Mucosa of descending colon (tissue), 3 donors: ENCODE measurements at regions not wholly inside any gene's neighbourhood (a gene's known extent, or its start where the extent isn't known, plus 50 kb on each side); places are given as distances from the start of the nearest gene placed in this dataset.

Experiments used
- ATAC-seq: fragments of 200-7000 bp; cut with Tn5 transposase; one replicate; pipeline ENCODE4 v1.9.1; 2020; ENCODE audit warnings: mild to moderate bottlenecking, moderate library complexity
- DNase-seq, 3 donors: peaks; one replicate each; pipeline ENCODE4 v3.0.0-alpha.2; 2020
- H3K36me3 ChIP-seq: fragments of 200-600 bp; one replicate; pipeline ENCODE4 v1.8.0; 2021; ENCODE audit warnings: low read depth, mild to moderate bottlenecking
- H3K4me1 ChIP-seq: fragments of 200-600 bp; one replicate; pipeline ENCODE4 v1.8.0; 2021; ENCODE audit warnings: low read depth, mild to moderate bottlenecking
- H3K4me3 ChIP-seq: fragments of 200-600 bp; one replicate; pipeline ENCODE4 v1.8.0; 2021; ENCODE audit warnings: mild to moderate bottlenecking
- H3K9me3 ChIP-seq: fragments of 200-600 bp; one replicate; pipeline ENCODE4 v1.8.0; 2021; ENCODE audit warnings: mild to moderate bottlenecking
- intact Hi-C, 2 donors: fragments of 100-400 bp; cut with DNase I in 1 of 2; cut with micrococcal nuclease in 1 of 2; formaldehyde crosslinking; loops; one replicate each; pipeline versions ENCODE4 v1.11.0 to v1.11.1; 2022; cut with DNase I, micrococcal nuclease
- TF ChIP-seq, protein P1 (sequence below): fragments of 200-600 bp; IDR thresholded peaks from one replicate; pipeline ENCODE4 v1.8.0; 2022; ENCODE audit warnings: antibody characterized with exemption, mild to moderate bottlenecking
- donor health status: DM: no; HTN: no; CAD: no; lungs with moderate emphysema.
- donor health status: DM: no; HTN: no; CAD: no.
- donor health status: DM: no; HTN: yes; CAD: no.

DNA sequence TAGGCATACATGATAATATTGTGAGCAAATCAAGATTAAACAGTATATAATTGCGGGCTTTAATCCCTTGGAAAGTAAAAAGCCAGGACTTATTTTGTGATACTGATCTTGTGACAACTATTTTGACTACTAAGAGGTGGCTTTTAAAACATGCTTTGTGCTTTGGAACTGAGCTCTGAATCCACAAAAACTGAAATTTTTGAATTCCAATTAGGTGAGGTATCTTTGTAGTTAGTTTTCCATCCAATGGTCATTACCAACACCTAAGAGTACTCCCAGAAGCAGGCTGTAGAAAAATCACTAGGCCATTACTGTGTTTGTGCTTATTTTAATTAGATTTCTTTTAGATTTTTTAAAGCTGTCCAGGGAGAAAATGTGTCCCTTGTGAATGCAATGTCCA lies 559.5 kb upstream of the WWC1 start:
- ATAC-seq (no peak), DNase-seq (no peak)
- intact Hi-C loops = no loop called here
- no peak overlapping the region for H3K4me3 ChIP-seq
- no peaks in the 10 kb centered on the region for H3K4me1 ChIP-seq
- TF ChIP-seq, protein P1, sequence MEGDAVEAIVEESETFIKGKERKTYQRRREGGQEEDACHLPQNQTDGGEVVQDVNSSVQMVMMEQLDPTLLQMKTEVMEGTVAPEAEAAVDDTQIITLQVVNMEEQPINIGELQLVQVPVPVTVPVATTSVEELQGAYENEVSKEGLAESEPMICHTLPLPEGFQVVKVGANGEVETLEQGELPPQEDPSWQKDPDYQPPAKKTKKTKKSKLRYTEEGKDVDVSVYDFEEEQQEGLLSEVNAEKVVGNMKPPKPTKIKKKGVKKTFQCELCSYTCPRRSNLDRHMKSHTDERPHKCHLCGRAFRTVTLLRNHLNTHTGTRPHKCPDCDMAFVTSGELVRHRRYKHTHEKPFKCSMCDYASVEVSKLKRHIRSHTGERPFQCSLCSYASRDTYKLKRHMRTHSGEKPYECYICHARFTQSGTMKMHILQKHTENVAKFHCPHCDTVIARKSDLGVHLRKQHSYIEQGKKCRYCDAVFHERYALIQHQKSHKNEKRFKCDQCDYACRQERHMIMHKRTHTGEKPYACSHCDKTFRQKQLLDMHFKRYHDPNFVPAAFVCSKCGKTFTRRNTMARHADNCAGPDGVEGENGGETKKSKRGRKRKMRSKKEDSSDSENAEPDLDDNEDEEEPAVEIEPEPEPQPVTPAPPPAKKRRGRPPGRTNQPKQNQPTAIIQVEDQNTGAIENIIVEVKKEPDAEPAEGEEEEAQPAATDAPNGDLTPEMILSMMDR = no peak
- H3K9me3 ChIP-seq = no peaks in the 10 kb centered on the region
- H3K36me3 ChIP-seq = no peaks in the 10 kb centered on the region

DNA sequence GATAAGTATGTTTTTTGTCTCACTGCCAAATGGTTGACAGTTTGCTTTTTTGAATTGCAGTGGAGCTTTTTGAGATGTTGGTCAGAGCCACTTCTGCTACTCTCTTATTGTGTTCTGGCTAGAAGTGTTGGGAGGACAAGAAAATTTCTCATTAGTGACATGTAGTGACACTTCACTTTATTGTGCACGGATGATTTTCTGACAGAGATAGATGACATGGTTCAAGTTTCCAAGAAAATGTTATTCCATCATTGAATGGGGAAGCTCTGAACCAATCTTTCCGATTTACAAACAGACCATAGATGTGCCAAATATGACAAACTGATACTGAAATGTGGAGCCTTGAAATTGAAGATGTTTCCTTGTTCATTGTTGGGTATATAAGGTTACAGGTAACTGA lies 558.9 kb upstream of the WWC1 start:
- intact Hi-C loops = no loop called here

DNA sequence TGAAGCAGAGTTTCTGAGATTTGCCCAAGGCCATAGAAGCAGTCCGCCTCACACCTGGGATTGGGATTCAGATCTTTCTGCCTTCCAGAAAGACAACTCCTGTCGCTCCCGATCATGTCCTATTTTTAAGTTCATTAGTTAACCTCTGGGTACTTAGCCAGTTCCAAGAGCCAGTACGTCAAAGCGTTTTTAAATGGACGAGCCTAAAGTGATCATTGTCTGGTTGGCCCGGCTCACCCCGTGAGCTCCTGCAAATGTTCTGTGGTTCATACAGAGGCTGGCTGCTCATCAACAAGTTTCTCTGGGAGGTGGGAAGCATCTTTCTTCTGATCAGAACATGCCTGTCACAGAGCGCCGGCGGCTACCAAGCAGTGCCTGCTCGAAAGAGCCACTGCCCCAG lies 554.5 kb upstream of the WWC1 start:
- Histone ChIP-seq H3K9me3 (no peaks in the 10 kb centered on the region), H3K36me3 (no peaks in the 10 kb centered on the region), H3K4me3 (no peak overlapping the region), H3K4me1 (no peaks in the 10 kb centered on the region)
- TF ChIP-seq, protein P1 = no peak
- intact Hi-C loops = no loop called here
- ATAC-seq (no peak), DNase-seq (no peak)

More for the DNA sequence above, 558.9 kb upstream of the WWC1 start:
- Histone ChIP-seq H3K9me3 (no peaks in the 10 kb centered on the region), H3K4me1 (no peaks in the 10 kb centered on the region), H3K4me3 (no peak overlapping the region), H3K36me3 (no peaks in the 10 kb centered on the region)
- ATAC-seq (no peak), DNase-seq (no peak)
- TF ChIP-seq, protein P1 = no peak

DNA sequence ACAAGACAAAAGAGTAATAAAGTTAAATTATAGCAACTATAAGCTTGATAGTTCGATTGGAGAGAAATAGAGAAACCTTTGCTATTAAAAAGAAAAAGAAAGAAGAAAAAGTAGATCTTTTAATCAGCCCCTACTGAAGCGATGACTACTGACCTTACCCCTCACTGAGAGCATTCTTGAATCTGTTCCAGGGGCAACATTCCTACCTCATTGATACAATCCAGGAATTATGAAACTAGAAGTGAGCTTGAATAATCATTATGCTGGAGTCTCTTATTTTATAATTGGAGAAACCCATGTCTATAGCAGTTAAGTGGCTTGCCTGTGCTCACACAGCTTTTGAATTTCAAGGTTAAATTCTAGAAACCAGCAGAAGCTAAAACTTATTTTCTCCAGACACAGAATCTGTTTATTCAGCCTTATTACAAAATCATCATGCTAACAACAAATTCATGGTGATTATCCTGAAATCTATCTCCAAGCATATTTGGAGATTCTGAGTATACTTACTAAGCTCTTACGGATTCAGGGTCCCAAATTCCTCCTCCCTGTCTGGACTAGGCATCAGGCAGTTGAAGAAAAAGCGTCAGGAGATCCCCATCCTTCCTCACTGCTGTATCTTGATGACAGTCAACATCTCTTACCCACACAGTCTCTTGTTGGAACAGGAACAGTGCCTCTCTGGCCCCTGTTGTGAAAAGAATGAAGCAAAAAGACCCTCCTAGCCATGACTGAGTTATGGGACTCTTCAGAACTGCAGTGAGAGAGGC lies 547.6 kb upstream of the WWC1 start:
- TF ChIP-seq, protein P1 = no peak
- no peak for DNase-seq
- Histone ChIP-seq H3K4me3 (no peak overlapping the region), H3K36me3 (no peaks in the 10 kb centered on the region), H3K4me1 (no peaks in the 10 kb centered on the region), H3K9me3 (no peaks in the 10 kb centered on the region)
- ATAC-seq = no peak
- intact Hi-C loops = no loop called here

DNA sequence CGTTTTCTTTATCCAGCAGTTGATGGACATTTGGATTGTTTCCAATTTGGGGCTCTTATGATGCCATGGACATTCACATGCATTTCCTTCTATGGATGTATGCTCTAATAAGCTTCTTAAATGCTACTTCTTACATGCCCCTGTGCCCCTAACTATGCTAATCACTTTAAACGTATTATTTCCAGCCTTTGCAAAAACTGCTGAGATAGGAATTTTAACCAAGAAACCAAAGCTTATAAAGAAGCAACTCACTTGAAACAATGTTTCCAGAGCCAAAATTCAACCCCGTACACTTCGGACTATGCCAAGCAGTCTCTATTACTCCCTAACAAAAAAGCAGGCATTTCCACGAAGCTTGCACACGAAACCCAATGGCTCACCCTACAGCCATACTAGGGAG lies 545.6 kb upstream of the WWC1 start:
- intact Hi-C loops = no loop called here

More for the DNA sequence above, 545.6 kb upstream of the WWC1 start:
- no peaks in the 10 kb centered on the region for H3K4me1 ChIP-seq
- H3K36me3 ChIP-seq = no peaks in the 10 kb centered on the region
- no peak overlapping the region for H3K4me3 ChIP-seq
- ATAC-seq (no peak), DNase-seq (no peak)
- TF ChIP-seq, protein P1 = no peak
- H3K9me3 ChIP-seq = no peaks in the 10 kb centered on the region
